HL-60 (cell line): ENCODE measurements at regions not wholly inside any gene's neighbourhood (a gene's known extent, or its start where the extent isn't known, plus 50 kb on each side); places are given as distances from the start of the nearest gene placed in this dataset.

Experiments
- DNase-seq, 2 experiments: peaks; one replicate each; pipeline ENCODE4 v3.0.0-alpha.2; 2010 to 2020; ENCODE audit warnings: low read depth in 1 of 2, low spot score in 1 of 2
- H3K27ac ChIP-seq: fragments of 250-450 bp; sonication (Bioruptor Pico); replicated peaks from 2 replicates; pipeline ENCODE4 v1.5.1; 2020; ENCODE audit warnings: mild to moderate bottlenecking, moderate library complexity
- H3K27me3 ChIP-seq: fragments of 250-450 bp; sonication (Bioruptor Pico); 2 replicates; pipeline ENCODE4 v1.5.1; 2021; ENCODE audit warnings: mild to moderate bottlenecking, moderate library complexity; ENCODE audit not compliant: insufficient read depth, poor library complexity, severe bottlenecking
- H3K4me3 ChIP-seq: replicated peaks from 2 replicates; pipeline ENCODE4 v1.5.1; 2011; ENCODE audit warnings: mild to moderate bottlenecking, control low read depth, low read length; ENCODE audit not compliant: insufficient read depth
- CTCF ChIP-seq: IDR thresholded peaks from one replicate; pipeline ENCODE4 v1.5.1; 2011; ENCODE audit warnings: low read length, control low read depth, inconsistent platforms; ENCODE audit not compliant: insufficient read depth
- GABPA ChIP-seq: IDR thresholded peaks from 2 replicates; pipeline ENCODE4 v1.6.1; 2012; ENCODE audit warnings: low read depth
- POLR2AphosphoS5 ChIP-seq: IDR thresholded peaks from 2 replicates; pipeline ENCODE4 v1.6.1; 2012; ENCODE audit warnings: low read depth
- REST ChIP-seq: IDR thresholded peaks from 2 replicates; pipeline ENCODE4 v1.6.1; 2012; ENCODE audit warnings: low read depth; ENCODE audit not compliant: insufficient replicate concordance
- SPI1 ChIP-seq: IDR thresholded peaks from 2 replicates; pipeline ENCODE4 v1.6.1; 2012; ENCODE audit warnings: low read depth, mild to moderate bottlenecking, borderline replicate concordance

DNA sequence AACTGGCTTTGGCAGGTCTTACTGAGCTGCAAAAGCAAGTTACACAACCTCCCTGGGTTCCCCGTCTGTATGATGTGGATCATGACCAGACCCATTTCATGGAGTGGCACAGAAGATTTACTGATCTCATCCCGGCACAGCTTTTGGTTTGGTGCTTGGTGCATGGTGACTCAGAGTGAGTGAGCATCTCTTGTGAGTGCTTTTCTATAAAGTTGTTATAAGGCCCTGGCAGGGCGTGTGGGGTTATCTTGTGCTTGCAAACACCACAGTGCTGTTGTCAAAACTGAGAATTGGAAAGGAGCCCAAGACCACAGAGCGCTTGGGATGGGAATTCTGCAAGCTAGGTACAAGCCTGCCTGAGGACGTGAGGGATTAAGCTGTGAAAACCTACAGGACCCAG is 425.2 kb downstream of the GADD45G start:
- Histone ChIP-seq H3K27ac (no peak overlapping the region), H3K4me3 (no peak overlapping the region), H3K27me3 (no peaks in the 10 kb centered on the region)
- TF ChIP-seq SPI1 = no peak
- TF ChIP-seq GABPA = no peak
- TF ChIP-seq REST = no peak
- no peak for TF ChIP-seq CTCF
- TF ChIP-seq POLR2AphosphoS5 = no peak
- no peak for DNase-seq

- H3K27ac ChIP-seq = no peak overlapping the region
- H3K27me3 ChIP-seq = no peaks in the 10 kb centered on the region
- no peak for DNase-seq
- no peak overlapping the region for H3K4me3 ChIP-seq
- no peak for TF ChIP-seq CTCF
- no peak for TF ChIP-seq POLR2AphosphoS5
Observed at GRCh38 chr9:90032296-90033027, 427.6 kb downstream of the GADD45G start.

GRCh38 chr9:90033028-90033650 is 428.3 kb downstream of the GADD45G start:
- H3K27me3 ChIP-seq = no peaks in the 10 kb centered on the region
- no peak overlapping the region for H3K4me3 ChIP-seq
- TF ChIP-seq POLR2AphosphoS5 (no peak), REST (no peak), CTCF (no peak), GABPA (no peak), SPI1 (no peak)
- no peak overlapping the region for H3K27ac ChIP-seq
- DNase-seq = no peak

DNA sequence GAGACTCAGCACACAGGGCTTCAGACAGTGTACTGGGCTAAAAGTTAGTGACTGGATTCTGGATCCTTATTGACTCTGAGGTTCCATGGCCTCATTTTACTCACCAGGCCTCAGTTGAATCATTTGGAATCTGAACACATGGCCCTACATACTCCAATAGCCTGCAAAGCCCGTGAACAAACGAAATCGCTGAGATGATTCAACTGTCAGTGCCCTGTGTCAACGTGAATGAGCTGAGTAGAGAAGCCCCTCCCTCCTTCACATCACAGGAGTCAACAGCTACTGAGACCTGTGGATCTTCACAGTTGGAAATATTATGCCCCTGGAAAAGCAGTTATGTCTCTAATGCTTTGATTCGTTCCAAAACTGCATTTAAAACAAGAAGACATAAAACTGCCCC is 429.3 kb downstream of the GADD45G start:
- Histone ChIP-seq H3K4me3 (no peak overlapping the region), H3K27me3 (no peaks in the 10 kb centered on the region), H3K27ac (no peak overlapping the region)
- TF ChIP-seq REST = no peak
- no peak for TF ChIP-seq CTCF
- TF ChIP-seq POLR2AphosphoS5 = no peak
- no peak for TF ChIP-seq SPI1
- no peak for TF ChIP-seq GABPA
- DNase-seq = no peak
